HEK293T (cell line): ENCODE measurements at regions not wholly inside any gene's neighbourhood (a gene's known extent, or its start where the extent isn't known, plus 50 kb on each side); places are given as distances from the start of the nearest gene placed in this dataset.

Experiments used
- CTCF ChIA-PET: fragments of 350-600 bp; formaldehyde crosslinking; extraction: SDS; loops from one replicate; lab custom pipeline; 2021; ENCODE audit warnings: antibody characterized with exemption, inconsistent platforms; lab: Yijun Ruan, JAX
- POLR2A ChIA-PET: fragments of 350-600 bp; formaldehyde crosslinking; extraction: SDS; loops from one replicate; lab custom pipeline; 2020; ENCODE audit warnings: antibody characterized with exemption, inconsistent platforms; lab: Yijun Ruan, JAX
- DNase-seq: peaks from one replicate; pipeline ENCODE4 v3.0.0; 2012; ENCODE audit warnings: mixed read lengths; ENCODE audit errors: extremely low spot score
- ARNT ChIP-seq: fragments of 450-650 bp; IDR thresholded peaks from 2 replicates; pipeline ENCODE4 v1.6.1; 2017; ENCODE audit warnings: mild to moderate bottlenecking
- BHLHE40 ChIP-seq: fragments of 450-650 bp; IDR thresholded peaks from 2 replicates; pipeline ENCODE4 v1.6.1; 2016; ENCODE audit warnings: mild to moderate bottlenecking, moderate library complexity, borderline replicate concordance
- CTBP1 ChIP-seq: fragments of 450-650 bp; IDR thresholded peaks from 2 replicates; pipeline ENCODE4 v1.6.1; 2016; ENCODE audit warnings: borderline replicate concordance
- ELF4 ChIP-seq: fragments of 450-650 bp; IDR thresholded peaks from 2 replicates; pipeline ENCODE4 v1.6.1; 2017; ENCODE audit warnings: antibody characterized with exemption
- FOXA1 ChIP-seq: fragments of 450-650 bp; IDR thresholded peaks from 2 replicates; pipeline ENCODE4 v1.6.1; 2016; ENCODE audit warnings: mild to moderate bottlenecking
- FOXK2 ChIP-seq: fragments of 450-650 bp; IDR thresholded peaks from 2 replicates; pipeline ENCODE4 v1.6.1; 2016; ENCODE audit warnings: mild to moderate bottlenecking
- FOXM1 ChIP-seq: fragments of 450-650 bp; IDR thresholded peaks from 2 replicates; pipeline ENCODE4 v1.6.1; 2017; ENCODE audit warnings: mild to moderate bottlenecking, borderline replicate concordance
- HDGF ChIP-seq: fragments of 450-650 bp; IDR thresholded peaks from 2 replicates; pipeline ENCODE4 v1.6.1; 2017; ENCODE audit warnings: antibody characterized with exemption, borderline replicate concordance
- L3MBTL2 ChIP-seq: fragments of 450-650 bp; conservative IDR thresholded peaks from 2 replicates; pipeline ENCODE4 v1.6.1; 2016; ENCODE audit warnings: mild to moderate bottlenecking
- LEF1 ChIP-seq: fragments of 450-650 bp; IDR thresholded peaks from 2 replicates; pipeline ENCODE4 v1.6.1; 2017; ENCODE audit warnings: mild to moderate bottlenecking, borderline replicate concordance
- NFRKB ChIP-seq: fragments of 450-650 bp; IDR thresholded peaks from 2 replicates; pipeline ENCODE4 v1.6.1; 2016; ENCODE audit warnings: mild to moderate bottlenecking, moderate library complexity
- PKNOX1 ChIP-seq: fragments of 450-650 bp; IDR thresholded peaks from 2 replicates; pipeline ENCODE4 v1.6.1; 2016
- SP1 ChIP-seq: fragments of 450-650 bp; IDR thresholded peaks from 2 replicates; pipeline ENCODE4 v1.6.1; 2017
- SUZ12 ChIP-seq: fragments of 450-650 bp; IDR thresholded peaks from 2 replicates; pipeline ENCODE4 v1.6.1; 2016; ENCODE audit warnings: mild to moderate bottlenecking
- TARDBP ChIP-seq: fragments of 450-650 bp; IDR thresholded peaks from 2 replicates; pipeline ENCODE4 v1.6.1; 2016
- ZNF384 ChIP-seq: fragments of 450-650 bp; IDR thresholded peaks from 2 replicates; pipeline ENCODE4 v1.6.1; 2016

- POLR2A ChIA-PET = no interaction called here
- no peak for TF ChIP-seq PKNOX1
- TF ChIP-seq BHLHE40 = no peak
- TF ChIP-seq LEF1 = no peak
- TF ChIP-seq FOXK2 = no peak
- DNase-seq = no peak
- CTCF ChIA-PET = no interaction called here
Measured at GRCh38 chr3:1717524-1717923, 381.1 kb upstream of the CNTN4 start.

- ChIA-PET POLR2A (no interaction called here), CTCF (no interaction called here)
- DNase-seq = no peak
- TF ChIP-seq SUZ12 (no peak), L3MBTL2 (no peak), FOXM1 (no peak), ARNT (no peak), BHLHE40 (no peak), CTBP1 (no peak), ELF4 (no peak), SP1 (no peak), FOXA1 (no peak), FOXK2 (no peak), PKNOX1 (no peak), TARDBP (no peak), HDGF (no peak), LEF1 (no peak), ZNF384 (no peak), NFRKB (no peak)
Measured at GRCh38 chr3:1723726-1724125, 374.9 kb upstream of the CNTN4 start.

GRCh38 chr3:1726741-1727140 lies 371.9 kb upstream of the CNTN4 start:
- no peak for DNase-seq
- TF ChIP-seq CTBP1 = no peak
- TF ChIP-seq TARDBP = no peak
- no peak for TF ChIP-seq BHLHE40
- TF ChIP-seq FOXK2 = no peak
- no peak for TF ChIP-seq HDGF
- no peak for TF ChIP-seq SUZ12
- TF ChIP-seq FOXM1 = no peak
- TF ChIP-seq ARNT = no peak
- no peak for TF ChIP-seq SP1
- TF ChIP-seq LEF1 = no peak
- TF ChIP-seq FOXA1 = no peak
- TF ChIP-seq ELF4 = no peak
- no peak for TF ChIP-seq ZNF384
- no peak for TF ChIP-seq PKNOX1
- no peak for TF ChIP-seq NFRKB
- no peak for TF ChIP-seq L3MBTL2
- CTCF ChIA-PET = no interaction called here
- POLR2A ChIA-PET = no interaction called here

GRCh38 chr3:1727242-1727641 lies 371.4 kb upstream of the CNTN4 start:
- POLR2A ChIA-PET = no interaction called here
- DNase-seq = no peak
- CTCF ChIA-PET = no interaction called here
- no peak for TF ChIP-seq PKNOX1
- no peak for TF ChIP-seq FOXK2

- TF ChIP-seq SUZ12 = no peak
- ChIA-PET POLR2A (no interaction called here), CTCF (no interaction called here)
- DNase-seq = no peak
Measured at GRCh38 chr3:1728510-1728909, 370.2 kb upstream of the CNTN4 start.

- DNase-seq = no peak
- no peak for TF ChIP-seq ELF4
- TF ChIP-seq FOXM1 = no peak
- no peak for TF ChIP-seq TARDBP
- no peak for TF ChIP-seq L3MBTL2
- no peak for TF ChIP-seq NFRKB
- CTCF ChIA-PET = no interaction called here
- POLR2A ChIA-PET = no interaction called here
Measured at GRCh38 chr3:1734494-1735122, 364.1 kb upstream of the CNTN4 start.

GRCh38 chr3:1752205-1752604 lies 346.5 kb upstream of the CNTN4 start:
- DNase-seq = no peak
- TF ChIP-seq L3MBTL2 = no peak
- no peak for TF ChIP-seq NFRKB
- TF ChIP-seq ARNT = no peak
- no peak for TF ChIP-seq FOXM1
- no peak for TF ChIP-seq FOXA1
- TF ChIP-seq LEF1 = no peak
- no peak for TF ChIP-seq TARDBP
- no peak for TF ChIP-seq BHLHE40
- no peak for TF ChIP-seq SP1
- CTCF ChIA-PET = no interaction called here
- POLR2A ChIA-PET = no interaction called here
